ENCODE measurements at regions not wholly inside any gene's neighbourhood (a gene's known extent, or its start where the extent isn't known, plus 50 kb on each side); places are given as distances from the start of the nearest gene placed in this dataset.

- ChIA-PET CTCF (no interaction called here), POLR2A (ENCODE audit: unreplicated experiment) (no interaction called here)
- Histone ChIP-seq H3K4me2 (ENCODE audit: low read length) (peak overlapping the region; percentile 47), H3K4me1 (ENCODE audit: insufficient read depth, low read length) (peaks cover 20% of the 10 kb centered on the region), H2AFZ (ENCODE audit: low read length) (no peak overlapping the region), H4K20me1 (ENCODE audit: low read length) (no peaks in the 10 kb centered on the region), H3K9me2 (replicated peaks; ENCODE audit: low read length) (no peaks in the 10 kb centered on the region), H3F3A (ENCODE audit: low read length, unreplicated experiment) (no peaks in the 10 kb centered on the region), H3K4me3 (ENCODE audit: low read length) (no peak overlapping the region), H3K79me2 (ENCODE audit: low read length) (no peaks in the 10 kb centered on the region), H3K36me3 (ENCODE audit: low read depth, low read length) (no peaks in the 10 kb centered on the region), H3K9me3 (ENCODE audit: low read length) (no peaks in the 10 kb centered on the region), H3K27me3 (ENCODE audit: low read length) (no peaks in the 10 kb centered on the region), H3K9ac (ENCODE audit: low read length) (no peak overlapping the region), H3K27ac (ENCODE audit: low read length) (peak overlapping the region; percentile 74)
- ATAC-seq (no peak), DNase-seq (no peak)
- intact Hi-C loops (cut with micrococcal nuclease) = no loop called here
- TF ChIP-seq EZH2phosphoT487 (IDR thresholded peaks at IDR 0.05; ENCODE audit: borderline replicate concordance, low read length) (no peak), CTCF (conservative IDR thresholded peaks at IDR 0.05; ENCODE audit: low read depth, low read length) (no peak), EZH2 (IDR thresholded peaks at IDR 0.05; ENCODE audit: low read length, unreplicated experiment) (no peak)
- no TSS peak for BruUV-seq (replicated peaks)
Measured at GRCh38 chr9:85432599-85432998, 309.2 kb downstream of the AGTPBP1 start.

- no TSS peak for BruUV-seq (replicated peaks)
- H3K9ac ChIP-seq (ENCODE audit: low read length) = no peak overlapping the region
- no peak overlapping the region for H3K4me3 ChIP-seq (ENCODE audit: low read length)
- TF ChIP-seq CTCF (conservative IDR thresholded peaks at IDR 0.05; ENCODE audit: low read depth, low read length) (no peak), EZH2 (IDR thresholded peaks at IDR 0.05; ENCODE audit: low read length, unreplicated experiment) (no peak), EZH2phosphoT487 (IDR thresholded peaks at IDR 0.05; ENCODE audit: borderline replicate concordance, low read length) (no peak)
- H3K27ac ChIP-seq (ENCODE audit: low read length) = peak overlapping the region; percentile 77
- ATAC-seq = peak; percentile 87
- H3K79me2 ChIP-seq (ENCODE audit: low read length) = no peaks in the 10 kb centered on the region
- intact Hi-C loops (cut with micrococcal nuclease) = no loop called here
- ChIA-PET POLR2A (ENCODE audit: unreplicated experiment) (no interaction called here), CTCF (interaction anchor here (0.6 to 1.1 kb wide), 2 partner anchors 179 to 604 kb away, joined by 3 to 4 read pairs; no protein-coding TSS in a partner anchor)
- H3K4me2 ChIP-seq (ENCODE audit: low read length) = peak overlapping the region; percentile 67
- H3K36me3 ChIP-seq (ENCODE audit: low read depth, low read length) = no peaks in the 10 kb centered on the region
- peaks cover 20% of the 10 kb centered on the region for H3K4me1 ChIP-seq (ENCODE audit: insufficient read depth, low read length)
- no peaks in the 10 kb centered on the region for H3F3A ChIP-seq (ENCODE audit: low read length, unreplicated experiment)
- no peak overlapping the region for H2AFZ ChIP-seq (ENCODE audit: low read length)
- peak; percentile 89 for DNase-seq
- no peaks in the 10 kb centered on the region for H3K27me3 ChIP-seq (ENCODE audit: low read length)
- H4K20me1 ChIP-seq (ENCODE audit: low read length) = no peaks in the 10 kb centered on the region
- no peaks in the 10 kb centered on the region for H3K9me3 ChIP-seq (ENCODE audit: low read length)
- H3K9me2 ChIP-seq (replicated peaks; ENCODE audit: low read length) = no peaks in the 10 kb centered on the region
Measured at GRCh38 chr9:85431339-85432102, 310.2 kb downstream of the AGTPBP1 start.

GRCh38 chr9:85430659-85431338 is 311.0 kb downstream of the AGTPBP1 start:
- H3K4me1 ChIP-seq (ENCODE audit: insufficient read depth, low read length) = peaks cover 23% of the 10 kb centered on the region
- ATAC-seq (no peak), DNase-seq (no peak)
- H4K20me1 ChIP-seq (ENCODE audit: low read length) = no peaks in the 10 kb centered on the region
- no peaks in the 10 kb centered on the region for H3K79me2 ChIP-seq (ENCODE audit: low read length)
- no peak overlapping the region for H3K9ac ChIP-seq (ENCODE audit: low read length)
- BruUV-seq (replicated peaks) = no TSS peak
- peak overlapping the region; percentile 77 for H3K27ac ChIP-seq (ENCODE audit: low read length)
- no peaks in the 10 kb centered on the region for H3F3A ChIP-seq (ENCODE audit: low read length, unreplicated experiment)
- no peak overlapping the region for H2AFZ ChIP-seq (ENCODE audit: low read length)
- ChIA-PET POLR2A (ENCODE audit: unreplicated experiment) (no interaction called here), CTCF (no interaction called here)
- H3K27me3 ChIP-seq (ENCODE audit: low read length) = no peaks in the 10 kb centered on the region
- no peaks in the 10 kb centered on the region for H3K36me3 ChIP-seq (ENCODE audit: low read depth, low read length)
- H3K9me2 ChIP-seq (replicated peaks; ENCODE audit: low read length) = no peaks in the 10 kb centered on the region
- H3K4me2 ChIP-seq (ENCODE audit: low read length) = peak overlapping the region; percentile 67
- intact Hi-C loops (cut with micrococcal nuclease) = no loop called here
- H3K9me3 ChIP-seq (ENCODE audit: low read length) = no peaks in the 10 kb centered on the region
- TF ChIP-seq CTCF (conservative IDR thresholded peaks at IDR 0.05; ENCODE audit: low read depth, low read length) = no peak
- no peak for TF ChIP-seq EZH2phosphoT487 (IDR thresholded peaks at IDR 0.05; ENCODE audit: borderline replicate concordance, low read length)
- no peak for TF ChIP-seq EZH2 (IDR thresholded peaks at IDR 0.05; ENCODE audit: low read length, unreplicated experiment)
- no peak overlapping the region for H3K4me3 ChIP-seq (ENCODE audit: low read length)

Data from PC-3 (cell line).